Fibroblast of skin of abdomen (primary cell): ENCODE measurements at regions not wholly inside any gene's neighbourhood (a gene's known extent, or its start where the extent isn't known, plus 50 kb on each side); places are given as distances from the start of the nearest gene placed in this dataset.
"Not testable (repeated sequence)": the region's sequence is repeated elsewhere in the genome, so short reads cannot be mapped to it uniquely, and the experiment has no call there.

Experiments used
- DNase-seq: peaks from one replicate; pipeline ENCODE4 v3.0.0-alpha.2; 2013

- not testable (repeated sequence) for DNase-seq
Measured at GRCh38 chr7:45807832-45808231, 65.0 kb downstream of the CCDC201 start.

DNA sequence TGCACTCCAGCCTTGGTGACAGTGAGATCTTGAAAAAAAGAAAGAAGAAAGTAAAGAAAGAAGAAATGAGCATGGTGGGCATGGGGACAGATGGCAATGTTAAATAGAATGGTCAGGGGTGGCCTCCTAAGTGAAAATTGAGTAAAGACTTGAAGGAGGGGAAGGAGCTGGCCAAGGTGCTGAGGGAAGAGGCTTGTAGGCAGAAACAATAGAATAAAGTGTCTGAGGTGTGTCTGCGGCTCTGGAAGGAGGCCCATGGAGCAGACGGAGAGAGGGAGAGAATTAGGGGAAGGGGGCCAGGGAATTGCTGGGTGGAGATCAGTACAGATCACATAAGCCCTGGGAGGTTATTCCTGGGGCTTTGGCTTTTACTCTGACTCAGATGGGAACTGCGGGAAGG lies 70.7 kb downstream of the CCDC201 start:
- not testable (repeated sequence) for DNase-seq

- DNase-seq: peak; percentile 72
Measured at GRCh38 chr7:45797264-45797663, 75.6 kb downstream of the CCDC201 start.

DNA sequence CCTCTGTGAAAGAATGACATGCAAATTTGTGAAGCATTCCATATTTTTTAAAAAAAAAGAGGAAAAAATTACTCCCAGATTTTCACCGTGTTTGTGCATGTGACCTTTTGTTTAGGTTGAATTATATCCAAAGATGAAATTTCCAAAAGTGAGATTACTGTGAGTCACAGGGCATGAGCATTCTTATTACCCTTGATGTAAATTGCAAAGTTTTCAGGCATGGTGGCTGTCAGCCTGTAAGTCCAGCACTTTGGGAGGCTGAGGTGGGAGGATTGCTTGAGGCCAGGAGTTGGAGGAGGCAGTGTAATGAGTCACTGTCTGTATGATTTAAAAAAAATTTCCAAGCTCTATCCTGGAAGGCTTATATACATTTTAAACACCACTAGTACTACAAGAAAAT lies 83.2 kb downstream of the CCDC201 start:
- DNase-seq: not testable (repeated sequence)

- not testable (repeated sequence) for DNase-seq
Measured at GRCh38 chr7:45785724-45786123, 87.2 kb downstream of the CCDC201 start.

- not testable (repeated sequence) for DNase-seq
Measured at GRCh38 chr7:45784775-45785174, 88.1 kb downstream of the CCDC201 start.
